ENCODE measurements at regions not wholly inside any gene's neighbourhood (a gene's known extent, or its start where the extent isn't known, plus 50 kb on each side); places are given as distances from the start of the nearest gene placed in this dataset.

DNA sequence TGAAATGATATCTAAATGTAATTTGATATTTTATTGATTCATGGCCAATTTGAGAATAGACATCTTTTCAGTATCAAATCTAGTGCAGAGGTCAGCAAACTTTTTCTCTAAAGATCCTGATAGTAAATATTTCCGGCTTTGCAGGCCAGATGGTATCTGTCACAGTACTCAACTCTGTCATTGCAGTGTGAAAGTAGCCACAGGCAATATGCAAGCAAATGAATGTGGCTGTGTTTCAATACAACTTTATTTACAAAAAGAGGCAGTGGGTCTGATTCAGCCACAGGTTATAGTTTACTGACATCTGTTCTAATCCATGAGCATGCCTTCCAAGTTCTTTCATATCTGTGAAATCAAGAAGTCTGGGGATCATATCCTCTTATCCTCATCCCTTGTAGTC is 221.2 kb downstream of the PRDM2 start:
- TF ChIP-seq CTCF (IDR thresholded peaks at IDR 0.05; ENCODE audit: low read depth, low read length, poor library complexity, severe bottlenecking) (no peak), EZH2phosphoT487 (IDR thresholded peaks at IDR 0.05; ENCODE audit: borderline replicate concordance, low read length) (no peak)

Data from DOHH2 (cell line).